ENCODE measurements at regions not wholly inside any gene's neighbourhood (a gene's known extent, or its start where the extent isn't known, plus 50 kb on each side); places are given as distances from the start of the nearest gene placed in this dataset.

GRCh38 chr1:239657291-239657690 lies 270.9 kb downstream of the CHRM3 start:
- H3K18ac ChIP-seq (ENCODE audit: extremely low read depth, low read length): no peak overlapping the region
- no peaks in the 10 kb centered on the region for H3K79me2 ChIP-seq (ENCODE audit: control insufficient read depth in 1 of 2, insufficient read depth in 2 of 2, low read length in 2 of 2)
- POLR2A ChIA-PET (ENCODE audit: partially characterized antibody): no interaction called here
- 88% methylated on average over 2 of the region's 2 CpGs; no CpG with 5 or more reads in 1 of the 2 experiments for WGBS, 2 experiments (ENCODE audit: extremely low coverage in 1 of 2, insufficient coverage in 1 of 2, insufficient read length in 1 of 2, insufficient replicate concordance in 2 of 2, low coverage in 1 of 2, low lambda C conversion rate in 2 of 2, missing lambda C conversion rate in 1 of 2)
- H2BK12ac ChIP-seq (ENCODE audit: low read depth, low read length): no peak overlapping the region
- H3K9ac ChIP-seq (replicated peaks in 1 of 4; ENCODE audit: extremely low read depth in 1 of 4, low read depth in 3 of 4, low read length in 3 of 4): no peak overlapping the region
- TF ChIP-seq, protein P1, sequence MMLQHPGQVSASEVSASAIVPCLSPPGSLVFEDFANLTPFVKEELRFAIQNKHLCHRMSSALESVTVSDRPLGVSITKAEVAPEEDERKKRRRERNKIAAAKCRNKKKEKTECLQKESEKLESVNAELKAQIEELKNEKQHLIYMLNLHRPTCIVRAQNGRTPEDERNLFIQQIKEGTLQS (IDR thresholded peaks at IDR 0.05; ENCODE audit: insufficient read depth, low read depth, low read length): no peak
- TF ChIP-seq SIX5 (IDR thresholded peaks at IDR 0.05; ENCODE audit: low read depth, low read length) (no peak), CHD1 (IDR thresholded peaks at IDR 0.05; ENCODE audit: low read depth, low read length) (no peak), POLR2A (IDR thresholded peaks at IDR 0.05; ENCODE audit: control extremely low read depth in 1 of 2, low read depth in 2 of 2, low read length in 2 of 2) (no peak), NANOG (IDR thresholded peaks at IDR 0.05; ENCODE audit: insufficient read depth, low read depth, low read length, poor library complexity, severe bottlenecking) (no peak)
- H3K27me3 ChIP-seq (replicated peaks in 1 of 4; ENCODE audit: control insufficient read depth in 3 of 4, extremely low read depth in 1 of 4, insufficient read depth in 3 of 4, low read length in 3 of 4): no peaks in the 10 kb centered on the region
- H3K27ac ChIP-seq (ENCODE audit: low read depth, low read length): no peak overlapping the region
- no peak overlapping the region for H4K5ac ChIP-seq (ENCODE audit: insufficient read length, low read depth, low read length)
- no peak overlapping the region for H2BK15ac ChIP-seq (ENCODE audit: low read length)
- FAIRE-seq (no peak), DNase-seq (ENCODE audit: low read depth in 1 of 2, low spot score in 2 of 2) (no peak)
- H3K56ac ChIP-seq (replicated peaks; ENCODE audit: insufficient read length, low read depth, low read length): no peak overlapping the region
- peaks cover 0 to 5% of the 10 kb centered on the region in 2 experiments; a peak in 1 of 4 replicates for H3K9me3 ChIP-seq (ENCODE audit: insufficient read depth in 2 of 2, low read depth in 1 of 2, low read length in 1 of 2)
- no peak overlapping the region for H4K91ac ChIP-seq (replicated peaks; ENCODE audit: insufficient read length, low read length)
- H3K4ac ChIP-seq (replicated peaks; ENCODE audit: insufficient read length, low read depth, low read length): no peak overlapping the region
- no peak overlapping the region for H2AK5ac ChIP-seq (ENCODE audit: low read depth, low read length)
- no peak overlapping the region for H4K8ac ChIP-seq (ENCODE audit: extremely low read depth, insufficient read depth, low read length)
- no peak overlapping the region for H2BK120ac ChIP-seq (replicated peaks; ENCODE audit: low read depth, low read length)
- H3K4me1 ChIP-seq (replicated peaks in 1 of 4; ENCODE audit: control insufficient read depth in 3 of 4, insufficient read depth in 4 of 4, low read length in 3 of 4): peaks cover 0 to 1% (median 0%) of the 10 kb centered on the region in 4 experiments; a peak in 1 of 7 replicates
- H3K14ac ChIP-seq (ENCODE audit: insufficient read length): no peak overlapping the region
- no peak overlapping the region for H3K4me3 ChIP-seq (ENCODE audit: extremely low read depth in 1 of 4, insufficient read depth in 2 of 4, low read depth in 3 of 4, low read length in 4 of 4)
- CTCF ChIA-PET (ENCODE audit: partially characterized antibody): no interaction called here
- no peak overlapping the region for H2AFZ ChIP-seq (ENCODE audit: low read length)
- no peak overlapping the region for H3K23ac ChIP-seq (ENCODE audit: insufficient read length)
- H2BK20ac ChIP-seq (ENCODE audit: low read length): no peak overlapping the region
- no peaks in the 10 kb centered on the region for H3K36me3 ChIP-seq (ENCODE audit: control insufficient read depth in 2 of 4, insufficient read depth in 4 of 4, low read length in 3 of 4)
- no peak overlapping the region for H2BK5ac ChIP-seq (ENCODE audit: low read depth, low read length)
- no peaks in the 10 kb centered on the region for H4K20me1 ChIP-seq (replicated peaks in 1 of 2; ENCODE audit: control insufficient read depth in 1 of 2, insufficient read depth in 2 of 2, low read length in 2 of 2)
- H3K4me2 ChIP-seq (ENCODE audit: insufficient read depth in 1 of 2, low read depth in 2 of 2, low read length in 2 of 2): no peak overlapping the region
- no peaks in the 10 kb centered on the region for H3K79me1 ChIP-seq (ENCODE audit: low read depth, low read length)
- H3K23me2 ChIP-seq (ENCODE audit: low read depth, low read length): no peaks in the 10 kb centered on the region

Data from H1 (cell line).